WTC11 (cell line): ENCODE measurements at regions not wholly inside any gene's neighbourhood (a gene's known extent, or its start where the extent isn't known, plus 50 kb on each side); places are given as distances from the start of the nearest gene placed in this dataset.

Experiments used
- ATAC-seq: fragments of 200-7000 bp; cut with Tn5 transposase; 2 replicates; pipeline ENCODE4 v1.10.0; 2021; ENCODE audit warnings: mild to moderate bottlenecking, moderate library complexity
- CTCF ChIA-PET: fragments of 300-600 bp; sonication (Branson Sonifier 250); formaldehyde crosslinking; loops from one replicate; lab custom pipeline; 2021; ENCODE audit warnings: antibody characterized with exemption; lab: Charles Lee
- POLR2A ChIA-PET: fragments of 350-600 bp; sonication (Branson Sonifier 250); formaldehyde crosslinking; loops from one replicate; lab custom pipeline; 2021; ENCODE audit warnings: antibody characterized with exemption; lab: Charles Lee
- DNase-seq: peaks from one replicate; pipeline ENCODE4 v3.0.0; 2021; ENCODE audit warnings: low spot score
- H3K27ac Mint-ChIP-seq: 2 replicates; pipeline ENCODE4 v1.8.0; 2021; ENCODE audit warnings: mixed read lengths
- H3K27me3 Mint-ChIP-seq: 2 replicates; pipeline ENCODE4 v1.8.0; 2021; ENCODE audit warnings: low read depth, mild to moderate bottlenecking, moderate library complexity, mixed read lengths
- H3K36me3 Mint-ChIP-seq: 2 replicates; pipeline ENCODE4 v1.8.0; 2021; ENCODE audit warnings: mixed read lengths
- H3K4me1 Mint-ChIP-seq: 2 replicates; pipeline ENCODE4 v1.8.0; 2022; ENCODE audit warnings: mixed read lengths
- H3K4me3 Mint-ChIP-seq: 2 replicates; pipeline ENCODE4 v1.8.0; 2021; ENCODE audit warnings: mild to moderate bottlenecking, moderate library complexity, mixed read lengths
- H3K9me3 Mint-ChIP-seq: 2 replicates; pipeline ENCODE4 v1.8.0; 2021; ENCODE audit warnings: mixed read lengths
- ESRRA ChIP-seq: sonication (generic); formaldehyde crosslinking; IDR thresholded peaks from 2 replicates; pipeline ENCODE4 v1.8.1; 2022; ENCODE audit warnings: mild to moderate bottlenecking, missing genetic modification reagents, borderline replicate concordance
- FOXK1 ChIP-seq: sonication (generic); formaldehyde crosslinking; IDR thresholded peaks from 2 replicates; pipeline ENCODE4 v1.8.0; 2022; ENCODE audit warnings: mild to moderate bottlenecking, moderate library complexity, missing genetic modification reagents
- FOXP1 ChIP-seq: sonication (generic); formaldehyde crosslinking; IDR thresholded peaks from 2 replicates; pipeline ENCODE4 v1.8.0; 2022; ENCODE audit warnings: missing genetic modification reagents, mild to moderate bottlenecking, moderate library complexity, borderline replicate concordance
- GTF2I ChIP-seq: fragments of 250-450 bp; sonication (Bioruptor Pico); conservative IDR thresholded peaks from 2 replicates; pipeline ENCODE4 v1.4.0; 2021; ENCODE audit warnings: mild to moderate bottlenecking
- JUN ChIP-seq: sonication (generic); formaldehyde crosslinking; IDR thresholded peaks from 2 replicates; pipeline ENCODE4 v1.8.0; 2023; ENCODE audit warnings: mild to moderate bottlenecking, missing genetic modification reagents
- NFATC4 ChIP-seq: fragments of 250-450 bp; sonication (Bioruptor Pico); IDR thresholded peaks from 2 replicates; pipeline ENCODE4 v1.9.0; 2021; ENCODE audit warnings: mild to moderate bottlenecking
- NR1H2 ChIP-seq: sonication (generic); formaldehyde crosslinking; IDR thresholded peaks from 2 replicates; pipeline ENCODE4 v1.9.0; 2021; ENCODE audit warnings: mild to moderate bottlenecking, moderate library complexity, missing genetic modification reagents
- OVOL2 ChIP-seq: fragments of 250-450 bp; sonication (Bioruptor Pico); IDR thresholded peaks from 2 replicates; pipeline ENCODE4 v1.9.0; 2021; ENCODE audit warnings: mild to moderate bottlenecking, borderline replicate concordance
- PRRX2 ChIP-seq: fragments of 250-450 bp; sonication (Bioruptor Pico); IDR thresholded peaks from 2 replicates; pipeline ENCODE4 v1.8.0; 2021; ENCODE audit warnings: mild to moderate bottlenecking
- RORB ChIP-seq: fragments of 250-450 bp; sonication (Bioruptor Pico); IDR thresholded peaks from 2 replicates; pipeline ENCODE4 v1.9.0; 2021; ENCODE audit warnings: mild to moderate bottlenecking
- ZNF232 ChIP-seq: sonication (generic); formaldehyde crosslinking; IDR thresholded peaks from 2 replicates; pipeline ENCODE4 v1.8.0; 2022; ENCODE audit warnings: mild to moderate bottlenecking, missing genetic modification reagents
- ZNF396 ChIP-seq: fragments of 250-450 bp; sonication (Bioruptor Pico); IDR thresholded peaks from 2 replicates; pipeline ENCODE4 v1.8.0; 2021; ENCODE audit warnings: mild to moderate bottlenecking, moderate library complexity, borderline replicate concordance
- ZNF671 ChIP-seq: fragments of 250-450 bp; sonication (Bioruptor Pico); IDR thresholded peaks from 2 replicates; pipeline ENCODE4 v1.8.0; 2021; ENCODE audit warnings: mild to moderate bottlenecking
- TF ChIP-seq, protein P1 (sequence below): sonication (generic); formaldehyde crosslinking; IDR thresholded peaks from 2 replicates; pipeline ENCODE4 v1.8.0; 2022; ENCODE audit warnings: mild to moderate bottlenecking, missing genetic modification reagents
- TF ChIP-seq, protein P2 (sequence below): sonication (generic); formaldehyde crosslinking; IDR thresholded peaks from 2 replicates; pipeline ENCODE4 v1.8.1; 2022; ENCODE audit warnings: mild to moderate bottlenecking, moderate library complexity, missing genetic modification reagents
- TF ChIP-seq, protein P3 (sequence below): sonication (generic); formaldehyde crosslinking; IDR thresholded peaks from 2 replicates; pipeline ENCODE4 v1.8.1; 2023; ENCODE audit warnings: mild to moderate bottlenecking, moderate library complexity, missing genetic modification reagents
- TF ChIP-seq, protein P4 (sequence below): sonication (generic); formaldehyde crosslinking; IDR thresholded peaks from 2 replicates; pipeline ENCODE4 v1.8.1; 2022; ENCODE audit warnings: mild to moderate bottlenecking, missing genetic modification reagents, moderate library complexity, borderline replicate concordance
- TF ChIP-seq, protein P5 (sequence below): sonication (generic); formaldehyde crosslinking; IDR thresholded peaks from 2 replicates; pipeline ENCODE4 v1.8.1; 2023; ENCODE audit warnings: mild to moderate bottlenecking, missing genetic modification reagents
- TF ChIP-seq, protein P6 (sequence below): sonication (generic); formaldehyde crosslinking; IDR thresholded peaks from 2 replicates; pipeline ENCODE4 v1.8.1; 2023; ENCODE audit warnings: mild to moderate bottlenecking, missing genetic modification reagents, moderate library complexity
- TF ChIP-seq, protein P7 (sequence below): sonication (generic); formaldehyde crosslinking; IDR thresholded peaks from 2 replicates; pipeline ENCODE4 v1.8.0; 2022; ENCODE audit warnings: mild to moderate bottlenecking, missing genetic modification reagents
- TF ChIP-seq, protein P8 (sequence below): sonication (generic); formaldehyde crosslinking; IDR thresholded peaks from 2 replicates; pipeline ENCODE4 v1.8.1; 2022; ENCODE audit warnings: low read depth, mild to moderate bottlenecking, moderate library complexity, missing genetic modification reagents, borderline replicate concordance
- TF ChIP-seq, protein P9 (sequence below): sonication (generic); formaldehyde crosslinking; IDR thresholded peaks from 2 replicates; pipeline ENCODE4 v1.8.0; 2022; ENCODE audit warnings: missing genetic modification reagents

DNA sequence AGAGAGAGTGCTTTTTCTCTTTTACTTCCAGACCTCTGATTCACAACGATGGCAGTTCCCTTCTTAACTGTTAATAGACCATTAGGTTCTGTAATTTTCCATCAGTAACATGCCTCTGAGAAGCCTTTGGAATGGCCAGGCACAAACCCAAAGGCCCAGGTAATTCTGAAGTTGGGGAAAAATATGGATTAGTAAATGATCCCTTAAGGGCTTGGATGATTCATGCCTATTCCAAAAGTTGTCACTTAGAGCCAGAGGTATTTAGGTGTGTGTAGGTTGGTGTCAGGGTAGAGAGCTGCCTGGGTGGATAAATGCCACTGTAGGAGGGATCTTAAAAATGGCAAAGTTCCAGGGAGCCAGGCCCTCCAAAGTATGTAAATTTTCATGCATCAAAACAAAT is 228.8 kb downstream of the PLK2 start (continued):
- TF ChIP-seq ZNF232 (no peak), JUN (CRISPR knock-in tag) (no peak), ESRRA (no peak)
- TF ChIP-seq, protein P1, sequence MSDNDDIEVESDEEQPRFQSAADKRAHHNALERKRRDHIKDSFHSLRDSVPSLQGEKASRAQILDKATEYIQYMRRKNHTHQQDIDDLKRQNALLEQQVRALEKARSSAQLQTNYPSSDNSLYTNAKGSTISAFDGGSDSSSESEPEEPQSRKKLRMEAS (CRISPR knock-in tag): no peak

DNA sequence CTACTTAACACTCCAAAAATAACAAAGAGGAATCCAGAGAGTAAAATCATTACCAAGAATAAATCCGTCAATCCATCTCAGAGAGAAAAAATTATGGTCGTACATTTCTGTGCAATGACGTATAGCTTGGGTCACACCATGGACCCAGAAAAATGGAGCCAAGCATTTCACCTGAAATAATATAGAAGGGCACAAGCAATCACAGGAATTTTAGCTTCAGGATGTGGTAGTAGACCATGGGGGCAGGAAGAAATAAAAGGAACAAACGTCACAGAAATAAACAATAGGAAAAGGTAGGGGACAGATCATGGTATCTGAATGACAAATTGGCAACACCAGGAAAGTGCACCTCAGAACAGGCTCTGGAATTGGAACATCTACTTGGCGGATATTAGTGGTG is 231.0 kb downstream of the PLK2 start:
- CTCF ChIA-PET: no interaction called here
- Mint-ChIP-seq H3K9me3 (no peaks in the 10 kb centered on the region), H3K27me3 (no peaks in the 10 kb centered on the region)
- TF ChIP-seq GTF2I (CRISPR knock-in tag): no peak
- TF ChIP-seq, protein P2, sequence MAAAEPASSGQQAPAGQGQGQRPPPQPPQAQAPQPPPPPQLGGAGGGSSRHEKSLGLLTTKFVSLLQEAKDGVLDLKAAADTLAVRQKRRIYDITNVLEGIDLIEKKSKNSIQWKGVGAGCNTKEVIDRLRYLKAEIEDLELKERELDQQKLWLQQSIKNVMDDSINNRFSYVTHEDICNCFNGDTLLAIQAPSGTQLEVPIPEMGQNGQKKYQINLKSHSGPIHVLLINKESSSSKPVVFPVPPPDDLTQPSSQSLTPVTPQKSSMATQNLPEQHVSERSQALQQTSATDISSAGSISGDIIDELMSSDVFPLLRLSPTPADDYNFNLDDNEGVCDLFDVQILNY (CRISPR knock-in tag): no peak
- TF ChIP-seq FOXK1 (CRISPR knock-in tag): no peak
- no peak for TF ChIP-seq NFATC4
- TF ChIP-seq ZNF396 (CRISPR knock-in tag): no peak
- TF ChIP-seq FOXP1 (CRISPR knock-in tag): no peak
- TF ChIP-seq, protein P3, sequence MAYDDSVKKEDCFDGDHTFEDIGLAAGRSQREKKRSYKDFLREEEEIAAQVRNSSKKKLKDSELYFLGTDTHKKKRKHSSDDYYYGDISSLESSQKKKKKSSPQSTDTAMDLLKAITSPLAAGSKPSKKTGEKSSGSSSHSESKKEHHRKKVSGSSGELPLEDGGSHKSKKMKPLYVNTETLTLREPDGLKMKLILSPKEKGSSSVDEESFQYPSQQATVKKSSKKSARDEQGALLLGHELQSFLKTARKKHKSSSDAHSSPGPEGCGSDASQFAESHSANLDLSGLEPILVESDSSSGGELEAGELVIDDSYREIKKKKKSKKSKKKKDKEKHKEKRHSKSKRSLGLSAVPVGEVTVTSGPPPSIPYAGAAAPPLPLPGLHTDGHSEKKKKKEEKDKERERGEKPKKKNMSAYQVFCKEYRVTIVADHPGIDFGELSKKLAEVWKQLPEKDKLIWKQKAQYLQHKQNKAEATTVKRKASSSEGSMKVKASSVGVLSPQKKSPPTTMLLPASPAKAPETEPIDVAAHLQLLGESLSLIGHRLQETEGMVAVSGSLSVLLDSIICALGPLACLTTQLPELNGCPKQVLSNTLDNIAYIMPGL: no peak
- TF ChIP-seq, protein P4, sequence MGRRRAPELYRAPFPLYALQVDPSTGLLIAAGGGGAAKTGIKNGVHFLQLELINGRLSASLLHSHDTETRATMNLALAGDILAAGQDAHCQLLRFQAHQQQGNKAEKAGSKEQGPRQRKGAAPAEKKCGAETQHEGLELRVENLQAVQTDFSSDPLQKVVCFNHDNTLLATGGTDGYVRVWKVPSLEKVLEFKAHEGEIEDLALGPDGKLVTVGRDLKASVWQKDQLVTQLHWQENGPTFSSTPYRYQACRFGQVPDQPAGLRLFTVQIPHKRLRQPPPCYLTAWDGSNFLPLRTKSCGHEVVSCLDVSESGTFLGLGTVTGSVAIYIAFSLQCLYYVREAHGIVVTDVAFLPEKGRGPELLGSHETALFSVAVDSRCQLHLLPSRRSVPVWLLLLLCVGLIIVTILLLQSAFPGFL (CRISPR knock-in tag): no peak
- TF ChIP-seq RORB (CRISPR knock-in tag): no peak
- TF ChIP-seq, protein P5, sequence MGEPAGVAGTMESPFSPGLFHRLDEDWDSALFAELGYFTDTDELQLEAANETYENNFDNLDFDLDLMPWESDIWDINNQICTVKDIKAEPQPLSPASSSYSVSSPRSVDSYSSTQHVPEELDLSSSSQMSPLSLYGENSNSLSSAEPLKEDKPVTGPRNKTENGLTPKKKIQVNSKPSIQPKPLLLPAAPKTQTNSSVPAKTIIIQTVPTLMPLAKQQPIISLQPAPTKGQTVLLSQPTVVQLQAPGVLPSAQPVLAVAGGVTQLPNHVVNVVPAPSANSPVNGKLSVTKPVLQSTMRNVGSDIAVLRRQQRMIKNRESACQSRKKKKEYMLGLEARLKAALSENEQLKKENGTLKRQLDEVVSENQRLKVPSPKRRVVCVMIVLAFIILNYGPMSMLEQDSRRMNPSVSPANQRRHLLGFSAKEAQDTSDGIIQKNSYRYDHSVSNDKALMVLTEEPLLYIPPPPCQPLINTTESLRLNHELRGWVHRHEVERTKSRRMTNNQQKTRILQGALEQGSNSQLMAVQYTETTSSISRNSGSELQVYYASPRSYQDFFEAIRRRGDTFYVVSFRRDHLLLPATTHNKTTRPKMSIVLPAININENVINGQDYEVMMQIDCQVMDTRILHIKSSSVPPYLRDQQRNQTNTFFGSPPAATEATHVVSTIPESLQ: no peak
- TF ChIP-seq, protein P6, sequence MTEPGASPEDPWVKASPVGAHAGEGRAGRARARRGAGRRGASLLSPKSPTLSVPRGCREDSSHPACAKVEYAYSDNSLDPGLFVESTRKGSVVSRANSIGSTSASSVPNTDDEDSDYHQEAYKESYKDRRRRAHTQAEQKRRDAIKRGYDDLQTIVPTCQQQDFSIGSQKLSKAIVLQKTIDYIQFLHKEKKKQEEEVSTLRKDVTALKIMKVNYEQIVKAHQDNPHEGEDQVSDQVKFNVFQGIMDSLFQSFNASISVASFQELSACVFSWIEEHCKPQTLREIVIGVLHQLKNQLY: no peak
- no peak for TF ChIP-seq JUN (CRISPR knock-in tag)
- TF ChIP-seq, protein P7, sequence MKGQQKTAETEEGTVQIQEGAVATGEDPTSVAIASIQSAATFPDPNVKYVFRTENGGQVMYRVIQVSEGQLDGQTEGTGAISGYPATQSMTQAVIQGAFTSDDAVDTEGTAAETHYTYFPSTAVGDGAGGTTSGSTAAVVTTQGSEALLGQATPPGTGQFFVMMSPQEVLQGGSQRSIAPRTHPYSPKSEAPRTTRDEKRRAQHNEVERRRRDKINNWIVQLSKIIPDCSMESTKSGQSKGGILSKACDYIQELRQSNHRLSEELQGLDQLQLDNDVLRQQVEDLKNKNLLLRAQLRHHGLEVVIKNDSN (CRISPR knock-in tag): no peak
- TF ChIP-seq, protein P8, sequence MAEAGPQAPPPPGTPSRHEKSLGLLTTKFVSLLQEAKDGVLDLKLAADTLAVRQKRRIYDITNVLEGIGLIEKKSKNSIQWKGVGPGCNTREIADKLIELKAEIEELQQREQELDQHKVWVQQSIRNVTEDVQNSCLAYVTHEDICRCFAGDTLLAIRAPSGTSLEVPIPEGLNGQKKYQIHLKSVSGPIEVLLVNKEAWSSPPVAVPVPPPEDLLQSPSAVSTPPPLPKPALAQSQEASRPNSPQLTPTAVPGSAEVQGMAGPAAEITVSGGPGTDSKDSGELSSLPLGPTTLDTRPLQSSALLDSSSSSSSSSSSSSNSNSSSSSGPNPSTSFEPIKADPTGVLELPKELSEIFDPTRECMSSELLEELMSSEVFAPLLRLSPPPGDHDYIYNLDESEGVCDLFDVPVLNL (CRISPR knock-in tag): no peak
- TF ChIP-seq OVOL2 (CRISPR knock-in tag): no peak
- TF ChIP-seq PRRX2 (CRISPR knock-in tag): no peak
- TF ChIP-seq ZNF671 (CRISPR knock-in tag): no peak
- TF ChIP-seq, protein P9, sequence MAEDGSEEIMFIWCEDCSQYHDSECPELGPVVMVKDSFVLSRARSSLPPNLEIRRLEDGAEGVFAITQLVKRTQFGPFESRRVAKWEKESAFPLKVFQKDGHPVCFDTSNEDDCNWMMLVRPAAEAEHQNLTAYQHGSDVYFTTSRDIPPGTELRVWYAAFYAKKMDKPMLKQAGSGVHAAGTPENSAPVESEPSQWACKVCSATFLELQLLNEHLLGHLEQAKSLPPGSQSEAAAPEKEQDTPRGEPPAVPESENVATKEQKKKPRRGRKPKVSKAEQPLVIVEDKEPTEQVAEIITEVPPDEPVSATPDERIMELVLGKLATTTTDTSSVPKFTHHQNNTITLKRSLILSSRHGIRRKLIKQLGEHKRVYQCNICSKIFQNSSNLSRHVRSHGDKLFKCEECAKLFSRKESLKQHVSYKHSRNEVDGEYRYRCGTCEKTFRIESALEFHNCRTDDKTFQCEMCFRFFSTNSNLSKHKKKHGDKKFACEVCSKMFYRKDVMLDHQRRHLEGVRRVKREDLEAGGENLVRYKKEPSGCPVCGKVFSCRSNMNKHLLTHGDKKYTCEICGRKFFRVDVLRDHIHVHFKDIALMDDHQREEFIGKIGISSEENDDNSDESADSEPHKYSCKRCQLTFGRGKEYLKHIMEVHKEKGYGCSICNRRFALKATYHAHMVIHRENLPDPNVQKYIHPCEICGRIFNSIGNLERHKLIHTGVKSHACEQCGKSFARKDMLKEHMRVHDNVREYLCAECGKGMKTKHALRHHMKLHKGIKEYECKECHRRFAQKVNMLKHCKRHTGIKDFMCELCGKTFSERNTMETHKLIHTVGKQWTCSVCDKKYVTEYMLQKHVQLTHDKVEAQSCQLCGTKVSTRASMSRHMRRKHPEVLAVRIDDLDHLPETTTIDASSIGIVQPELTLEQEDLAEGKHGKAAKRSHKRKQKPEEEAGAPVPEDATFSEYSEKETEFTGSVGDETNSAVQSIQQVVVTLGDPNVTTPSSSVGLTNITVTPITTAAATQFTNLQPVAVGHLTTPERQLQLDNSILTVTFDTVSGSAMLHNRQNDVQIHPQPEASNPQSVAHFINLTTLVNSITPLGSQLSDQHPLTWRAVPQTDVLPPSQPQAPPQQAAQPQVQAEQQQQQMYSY (CRISPR knock-in tag): no peak
- TF ChIP-seq NR1H2: no peak
- TF ChIP-seq, all 79 proteins: peak for 0
- POLR2A ChIA-PET: no interaction called here
- H3K36me3 Mint-ChIP-seq: no peaks in the 10 kb centered on the region
- H3K27ac Mint-ChIP-seq: no peak overlapping the region
- H3K4me3 Mint-ChIP-seq: no peak overlapping the region
- no peak for DNase-seq
- no peak for ATAC-seq
- H3K4me1 Mint-ChIP-seq: no peaks in the 10 kb centered on the region
